ENCODE measurements at regions not wholly inside any gene's neighbourhood (a gene's known extent, or its start where the extent isn't known, plus 50 kb on each side); places are given as distances from the start of the nearest gene placed in this dataset.

DNA sequence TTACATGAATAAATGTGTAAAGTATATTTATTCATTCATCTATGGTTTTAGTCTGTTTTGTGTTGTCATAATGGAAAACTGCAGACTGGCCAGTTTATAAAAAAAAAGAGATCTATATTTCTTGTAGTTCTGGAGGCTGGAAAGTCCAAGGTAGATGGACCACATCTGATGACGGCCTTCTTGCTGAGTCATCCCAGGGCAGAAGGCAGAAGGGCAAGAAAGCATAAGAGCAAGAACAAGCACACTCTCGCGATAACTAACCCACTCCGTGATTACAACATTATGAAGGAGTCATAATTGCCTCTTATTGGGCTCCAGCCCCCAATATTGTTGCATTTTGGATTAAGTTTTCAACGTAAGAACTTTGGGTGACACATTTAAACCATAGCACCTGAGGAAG lies 180.4 kb upstream of the DAB2 start:
- no peak for DNase-seq

DNA sequence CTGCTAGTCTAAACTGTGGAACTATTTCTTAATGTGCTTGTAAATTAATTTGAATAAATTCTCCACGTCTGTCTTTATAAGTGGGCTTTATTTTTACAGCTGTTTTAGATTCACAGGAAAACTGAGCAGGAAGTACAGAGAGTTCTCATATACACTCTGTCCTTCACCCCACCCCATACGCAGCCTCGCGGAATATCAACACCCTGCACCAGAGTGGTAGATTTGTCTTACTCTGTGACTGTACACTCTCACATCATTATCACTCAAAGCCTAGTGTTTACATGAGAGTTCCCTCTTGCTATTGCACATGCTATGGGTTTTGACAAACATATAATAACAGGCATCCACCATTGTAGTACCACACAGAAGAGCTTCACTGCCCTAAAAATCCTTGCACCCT lies 179.7 kb upstream of the DAB2 start:
- DNase-seq, result no peak

DNA sequence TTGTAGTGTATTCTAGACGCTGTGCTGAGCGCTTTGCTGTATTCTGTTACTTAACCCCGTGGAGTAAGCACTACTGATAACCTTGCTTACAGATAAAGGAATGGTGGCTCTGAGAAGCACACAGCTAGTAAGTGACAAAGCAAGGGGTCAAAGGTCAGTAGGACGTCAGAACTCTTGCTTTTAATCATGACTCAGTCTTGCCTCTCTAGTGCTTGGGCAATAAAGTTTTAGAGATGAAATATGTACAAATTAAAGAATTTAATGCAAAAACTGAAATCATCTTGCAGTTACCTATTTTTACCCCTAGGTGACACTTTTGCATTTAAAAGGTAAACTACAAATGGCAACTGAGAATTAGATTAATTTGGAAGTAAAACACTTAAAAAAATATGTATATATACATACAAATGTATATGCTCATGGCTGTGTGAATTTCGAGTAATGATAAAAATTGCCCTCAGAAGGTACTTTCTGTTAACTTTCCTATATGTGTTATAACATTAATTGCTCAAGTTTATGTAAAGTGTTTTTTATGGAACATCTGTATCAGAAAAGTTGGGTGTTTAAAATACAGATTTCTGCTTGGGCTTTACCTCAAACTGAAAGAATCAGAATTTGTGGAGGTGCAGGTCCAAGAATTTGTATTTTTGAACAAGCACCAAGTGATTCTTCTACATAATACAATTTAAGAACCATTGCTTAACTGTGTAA lies 175.1 kb upstream of the DAB2 start:
- DNase-seq, result no peak

DNA sequence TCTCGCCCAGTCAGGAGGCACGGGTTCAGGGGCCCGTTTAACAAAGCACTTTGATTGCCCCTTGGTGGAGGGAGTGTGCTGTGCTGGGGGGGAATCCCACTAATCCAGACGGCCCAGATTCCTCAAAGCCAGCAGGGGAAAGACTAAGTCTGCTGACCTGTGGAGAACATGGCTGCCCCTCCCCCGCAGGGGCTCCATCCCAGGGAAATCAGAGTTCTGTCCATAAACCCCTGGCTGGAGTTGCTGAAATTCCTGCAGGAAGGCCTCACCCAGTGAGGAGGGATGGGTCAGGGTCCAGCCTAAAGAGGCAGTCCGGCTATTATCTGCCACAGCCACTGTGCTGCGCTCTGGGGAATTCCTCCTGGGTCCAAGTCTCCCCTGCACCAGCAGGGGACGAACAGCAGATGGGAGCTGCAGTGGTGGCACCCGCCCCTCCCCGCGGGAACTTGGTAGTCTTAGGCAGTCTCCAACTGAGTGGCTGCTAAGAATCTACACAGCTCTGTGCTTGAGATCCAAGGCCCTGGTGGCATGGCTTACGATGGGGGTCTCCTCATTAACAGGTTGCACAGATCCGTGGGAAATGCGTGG lies 174.0 kb upstream of the DAB2 start:
- DNase-seq, result no peak

DNA sequence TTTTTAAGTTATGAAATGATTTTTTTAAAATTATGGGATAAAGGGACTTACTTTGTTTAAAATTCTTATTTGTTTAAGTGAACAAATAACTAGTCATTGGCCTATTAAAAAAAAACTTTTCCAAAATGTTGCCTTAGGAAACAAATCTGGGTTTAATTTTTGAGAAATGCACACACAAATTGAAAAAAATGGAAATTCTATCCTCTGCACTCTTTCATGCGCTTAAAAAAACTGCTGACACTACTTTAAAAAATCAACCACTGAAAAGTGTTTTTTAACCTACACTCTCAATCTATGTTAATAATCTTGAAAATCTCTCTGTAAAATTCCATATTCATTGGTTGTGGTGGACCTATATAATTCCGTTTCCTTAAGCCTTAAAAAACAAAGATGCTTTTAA lies 163.4 kb upstream of the DAB2 start:
- DNase-seq, result no peak

DNA sequence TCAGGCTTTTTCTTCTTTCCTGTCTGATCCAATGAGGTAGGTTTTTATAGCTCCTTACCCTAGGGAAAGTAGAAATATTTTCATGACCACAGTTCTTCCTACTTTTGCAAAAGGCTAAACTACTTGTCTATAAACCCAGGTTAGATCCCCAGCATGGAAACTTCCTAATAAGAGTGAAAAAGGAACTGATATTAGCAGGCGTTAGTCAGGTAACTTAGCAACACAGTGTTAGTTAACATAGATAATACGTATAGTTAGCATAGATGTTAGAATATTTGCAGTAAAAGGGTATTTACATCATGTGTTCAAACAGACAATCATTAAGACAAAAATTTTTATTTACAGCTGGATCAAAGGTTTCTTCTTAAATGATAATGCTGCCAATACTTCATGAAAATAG lies 162.9 kb upstream of the DAB2 start:
- no peak for DNase-seq

DNA sequence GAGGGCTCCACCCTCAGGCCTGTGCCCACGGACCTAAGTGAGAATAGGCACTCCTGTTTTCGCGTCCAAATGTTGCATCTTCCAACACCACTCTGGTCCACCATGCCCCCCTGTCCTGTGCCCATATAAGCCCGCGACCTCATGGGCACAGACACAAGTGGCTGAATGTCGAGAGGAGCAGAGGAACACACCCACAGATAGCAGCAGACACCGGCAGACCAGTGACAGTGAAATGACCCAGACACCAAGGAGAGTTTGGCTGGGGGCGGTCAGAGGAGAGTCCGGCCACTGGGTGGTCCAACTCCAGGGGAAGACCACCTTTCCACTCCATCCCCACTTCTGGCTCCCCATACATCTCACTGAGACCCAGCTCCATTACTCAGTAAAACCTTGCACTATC lies 161.4 kb upstream of the DAB2 start:
- no peak for DNase-seq

DNA sequence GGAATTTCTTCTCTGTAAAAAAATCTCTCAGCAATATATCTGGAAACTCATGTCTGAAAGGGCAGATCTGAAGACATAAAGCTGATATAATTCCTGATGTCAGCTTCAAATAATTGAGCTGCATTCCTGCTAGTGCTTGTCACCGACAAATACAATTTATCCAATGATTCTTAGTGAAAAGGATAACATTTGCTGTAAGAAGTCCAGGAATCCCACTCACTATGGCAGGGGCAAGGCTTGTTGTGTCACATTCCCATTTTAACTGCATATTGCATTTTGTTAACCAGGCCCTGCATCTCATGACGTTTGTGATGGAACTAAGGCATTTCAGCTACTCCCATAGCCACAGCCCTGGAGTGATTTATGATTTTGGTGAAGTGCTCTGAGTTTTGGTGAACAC lies 160.1 kb upstream of the DAB2 start:
- DNase-seq, result no peak

DNA sequence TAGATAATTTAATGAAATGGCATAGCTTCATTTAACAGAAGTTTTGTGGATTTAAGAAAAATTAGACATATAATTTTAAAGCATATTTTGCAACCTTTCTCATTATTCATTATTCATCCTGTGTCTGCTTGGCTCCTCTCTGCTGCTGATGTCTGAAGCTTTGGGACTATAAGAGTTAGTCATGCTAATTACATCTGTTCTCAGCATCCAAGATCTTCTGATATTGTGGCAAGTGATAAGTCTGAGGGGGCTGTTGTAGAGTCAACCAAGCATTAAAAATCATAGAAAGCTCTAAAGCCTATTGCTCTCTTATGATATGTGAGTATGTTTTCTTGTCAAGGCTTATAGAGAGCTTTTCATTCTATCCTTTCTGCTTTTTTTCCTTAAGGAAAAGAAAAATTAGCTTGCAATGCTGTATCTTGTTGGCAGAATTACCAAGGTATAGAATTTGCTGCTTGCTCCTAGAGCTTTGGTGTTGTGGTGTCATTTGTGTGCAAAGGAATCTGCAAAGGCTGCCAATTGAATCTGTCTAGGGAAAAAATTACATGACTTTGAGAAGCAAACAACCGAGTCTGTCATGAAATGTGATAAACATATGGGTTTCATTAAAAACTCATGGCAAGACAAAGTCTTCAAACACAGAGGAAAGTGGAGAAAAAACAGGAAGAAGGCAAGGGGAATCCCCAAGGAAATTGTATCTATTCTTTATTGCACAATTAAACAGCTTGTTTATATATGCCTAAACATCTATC lies 156.1 kb upstream of the DAB2 start:
- peak; percentile 80 for DNase-seq

DNA sequence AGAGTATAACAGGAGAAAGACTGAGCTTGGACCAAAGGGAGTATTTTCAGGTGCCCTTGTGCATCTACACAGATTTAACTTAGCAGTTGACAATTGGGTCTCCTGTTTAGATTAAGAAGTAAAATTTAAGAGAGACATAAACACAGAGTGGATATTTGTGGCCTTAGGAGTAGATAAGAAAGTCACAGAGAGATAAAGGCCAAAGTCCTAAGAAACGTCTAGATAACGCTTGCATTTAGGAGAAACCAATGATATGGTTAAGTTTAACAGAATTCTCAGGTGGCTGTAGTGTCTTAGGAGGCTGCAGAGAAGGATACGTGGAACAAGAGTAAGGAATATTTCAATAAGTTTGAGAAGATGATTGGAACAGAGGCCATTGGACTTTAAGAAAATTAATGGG lies 155.0 kb upstream of the DAB2 start:
- no peak for DNase-seq

DNA sequence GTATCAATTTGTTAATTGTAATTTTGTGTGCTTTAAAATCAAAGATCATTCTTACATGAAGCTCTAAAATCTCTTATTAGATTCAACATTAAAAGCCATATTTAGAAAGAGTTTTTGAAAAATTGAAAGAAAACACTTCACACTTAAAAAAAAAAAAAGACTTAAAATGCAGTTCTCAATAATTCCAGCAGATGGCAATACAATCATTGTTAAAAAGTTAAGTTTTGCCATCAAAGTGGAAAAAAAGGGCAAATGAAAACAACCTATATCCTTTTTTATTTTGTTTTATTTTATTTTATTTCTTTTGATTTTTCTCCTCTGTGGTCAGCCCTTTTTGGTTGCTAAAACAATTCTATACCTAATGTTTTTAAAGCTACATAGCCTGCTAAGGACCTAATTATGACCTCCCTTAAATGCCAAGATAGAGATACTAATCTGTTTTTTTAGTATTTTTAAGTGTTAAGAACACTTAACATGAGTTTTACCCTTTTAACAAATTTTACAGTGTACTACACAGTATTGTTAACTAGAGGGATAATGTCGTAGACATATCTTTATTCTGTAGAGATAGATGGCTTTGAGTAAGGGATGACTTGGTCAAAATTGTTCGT lies 154.2 kb upstream of the DAB2 start:
- peak; percentile 49 for DNase-seq

DNA sequence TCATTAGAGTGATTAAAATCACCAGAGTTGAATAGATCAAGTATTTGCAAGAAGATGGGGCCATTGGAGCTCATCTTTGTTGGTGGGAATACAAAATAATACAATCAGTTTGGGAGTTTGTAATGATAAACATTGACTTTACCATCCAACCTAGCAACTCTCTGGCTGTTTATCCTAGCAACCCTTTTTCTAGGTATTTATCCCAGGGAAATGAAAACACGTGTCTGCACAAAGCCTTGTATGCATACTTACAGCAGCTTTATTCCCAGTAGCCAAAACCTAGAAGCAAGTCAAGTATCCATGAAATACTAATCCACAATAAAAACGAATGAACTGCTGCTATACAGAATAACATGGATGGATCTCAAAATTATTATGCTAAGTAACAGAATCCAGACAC lies 152.7 kb upstream of the DAB2 start:
- DNase-seq, result no peak

DNA sequence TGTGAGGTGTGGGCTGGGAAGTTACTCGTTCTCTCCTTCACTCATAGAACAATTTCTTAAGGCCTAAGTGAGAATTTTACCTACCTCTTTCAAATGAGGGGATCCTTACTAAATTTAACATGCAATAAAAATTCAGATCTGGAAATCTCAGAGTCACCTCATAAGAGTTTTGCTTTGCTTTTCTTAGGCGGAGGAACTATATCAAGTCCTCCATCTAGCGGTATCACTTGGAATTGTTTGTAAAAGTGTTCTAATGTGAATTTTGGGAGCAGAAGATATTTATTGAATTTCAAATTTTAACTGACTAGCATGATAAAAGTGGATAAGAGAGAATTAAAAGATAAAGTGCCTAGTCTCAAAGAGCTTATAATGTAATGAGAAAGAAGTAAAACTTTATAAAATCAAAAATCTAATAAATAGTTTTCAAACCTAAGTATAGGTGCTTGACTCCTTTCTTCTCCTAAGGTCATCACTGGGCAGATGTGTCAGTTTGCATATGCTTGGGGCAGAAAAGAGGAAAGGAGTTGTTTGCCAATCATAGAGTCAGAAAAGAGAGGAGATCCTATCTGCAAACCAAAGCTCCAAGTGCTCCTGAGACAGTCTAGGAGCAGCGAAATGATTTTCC lies 145.7 kb upstream of the DAB2 start:
- DNase-seq, result peak; percentile 57

DNA sequence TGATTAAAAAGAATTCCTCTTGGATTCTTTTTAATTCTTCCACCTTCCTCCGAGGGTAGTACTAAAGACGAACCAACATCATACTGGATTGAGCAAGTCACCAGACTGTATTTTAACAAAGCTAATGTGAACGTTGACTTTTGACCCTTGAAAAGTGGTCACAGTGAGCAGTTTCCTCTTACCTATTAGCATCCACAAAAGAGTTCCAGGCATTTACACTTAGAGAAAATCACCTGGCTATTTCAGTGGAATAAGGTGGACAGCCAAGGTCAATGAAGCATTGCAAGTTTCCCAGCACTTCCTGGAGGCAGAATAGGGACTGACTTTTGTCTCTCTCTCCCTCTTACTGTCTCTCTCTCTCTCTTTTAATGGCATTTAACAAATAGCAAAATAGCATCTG lies 145.1 kb upstream of the DAB2 start:
- DNase-seq, result no peak

DNA sequence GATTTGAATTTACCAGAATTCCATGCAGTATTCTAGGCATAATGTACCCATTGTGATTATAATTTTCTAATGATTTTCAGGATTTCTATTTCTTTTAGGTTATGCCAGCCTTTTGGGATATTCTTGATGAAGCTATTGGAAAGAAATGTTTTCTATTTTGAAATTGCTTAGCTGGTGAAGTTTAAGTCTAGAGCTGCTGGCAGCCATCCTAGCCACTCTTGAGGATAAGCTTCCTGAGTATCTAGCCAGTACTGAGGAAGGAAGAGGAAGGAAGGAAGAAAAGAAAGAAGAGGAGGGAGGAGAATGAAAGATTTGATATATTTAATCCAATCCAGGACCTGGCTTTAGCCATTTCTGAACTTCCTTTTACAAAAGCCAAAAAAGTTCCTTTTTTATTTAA lies 142.1 kb upstream of the DAB2 start:
- no peak for DNase-seq

DNA sequence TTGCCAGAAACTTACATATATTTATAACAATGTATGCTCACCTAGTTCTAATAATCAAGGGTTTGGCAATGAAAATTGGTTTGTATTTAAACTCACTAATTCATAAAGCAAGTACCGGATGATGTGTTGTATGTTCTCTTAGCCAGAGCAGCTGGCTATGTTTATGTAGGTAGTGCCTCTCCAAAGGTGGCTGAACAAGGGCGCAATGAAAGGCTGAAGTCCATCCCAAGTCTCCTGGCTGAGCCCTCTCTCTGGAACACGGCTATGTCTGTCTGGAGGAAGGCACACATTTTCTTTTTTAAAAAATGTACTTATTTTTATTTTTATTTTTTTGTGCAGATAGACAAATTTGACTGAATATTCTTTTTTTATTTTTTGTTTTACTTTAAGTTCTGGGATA lies 141.2 kb upstream of the DAB2 start:
- DNase-seq, result no peak

DNA sequence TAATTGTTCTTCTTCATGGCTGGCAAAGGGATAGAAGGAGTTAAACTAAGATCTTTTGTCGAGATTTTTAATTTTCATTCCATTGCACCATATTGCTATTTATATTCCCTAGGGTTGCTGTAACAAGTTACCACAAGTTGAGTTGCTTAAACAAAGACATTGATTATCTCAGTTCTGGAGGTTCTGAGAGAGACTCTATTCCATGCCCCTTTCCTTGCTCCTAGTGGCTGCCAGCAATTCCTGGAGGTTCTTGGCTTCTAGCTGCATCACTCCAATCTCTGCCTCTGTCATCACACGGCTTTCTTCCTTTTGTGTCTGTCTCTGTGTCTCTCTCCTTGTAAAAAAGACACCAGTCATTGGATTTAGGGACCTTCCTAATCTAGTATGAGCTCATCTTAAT lies 136.6 kb upstream of the DAB2 start:
- DNase-seq, result no peak

DNA sequence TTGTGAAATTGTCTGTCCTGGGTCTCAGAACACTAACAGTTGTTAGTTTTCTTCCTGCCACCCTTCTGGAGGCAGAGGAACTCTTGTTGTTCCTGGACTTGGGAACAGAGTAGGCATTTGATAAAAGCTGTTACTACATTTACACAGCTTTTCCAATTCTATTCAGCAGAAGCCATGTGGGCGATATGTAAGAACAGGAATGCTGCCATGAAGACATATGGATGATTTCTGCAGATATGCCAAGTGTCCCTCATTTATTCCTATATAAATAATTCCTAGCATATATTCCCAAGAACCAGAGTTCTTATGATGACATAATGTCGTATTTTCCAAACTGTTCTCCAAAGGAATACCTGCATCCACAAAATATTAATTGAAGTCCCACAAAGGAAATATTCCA lies 135.9 kb upstream of the DAB2 start:
- DNase-seq, result no peak

DNA sequence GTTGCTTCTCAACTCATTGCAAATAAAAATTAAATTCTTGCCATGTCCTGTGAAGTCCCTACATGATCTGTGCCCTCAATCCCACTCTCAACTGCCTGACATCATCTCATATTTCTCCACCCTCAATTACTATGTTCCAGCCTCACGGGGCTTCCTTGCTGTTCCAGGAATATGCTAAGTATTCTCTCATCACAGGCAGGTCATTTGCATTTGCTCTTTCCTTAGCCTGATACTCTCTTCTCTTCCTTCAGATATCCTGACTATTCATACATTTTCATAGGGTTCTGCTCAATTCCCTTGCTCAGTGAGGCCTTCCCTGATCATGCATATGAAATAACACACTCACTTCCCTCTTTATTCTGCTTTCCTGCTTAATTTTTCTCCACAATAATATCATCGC lies 135.1 kb upstream of the DAB2 start:
- no peak for DNase-seq

DNA sequence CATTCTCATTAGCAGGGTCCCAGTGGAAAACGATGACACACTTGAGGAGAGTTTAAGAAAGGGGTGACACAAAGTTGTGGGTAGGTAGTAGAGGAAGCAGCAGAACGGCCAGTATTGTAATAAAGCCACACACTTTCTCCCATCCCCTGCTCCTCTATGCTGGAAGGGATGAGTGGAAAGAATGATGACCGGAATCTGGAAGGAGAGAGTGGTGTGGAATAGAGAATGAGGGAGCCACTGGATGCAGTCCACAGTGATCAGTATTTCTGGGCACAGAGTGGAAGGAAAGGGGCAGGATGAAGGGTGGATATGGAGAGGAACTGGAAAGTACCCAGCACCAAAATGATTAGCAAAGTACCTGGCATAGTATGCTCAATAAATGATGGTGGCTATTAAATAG lies 133.8 kb upstream of the DAB2 start:
- no peak for DNase-seq

DNA sequence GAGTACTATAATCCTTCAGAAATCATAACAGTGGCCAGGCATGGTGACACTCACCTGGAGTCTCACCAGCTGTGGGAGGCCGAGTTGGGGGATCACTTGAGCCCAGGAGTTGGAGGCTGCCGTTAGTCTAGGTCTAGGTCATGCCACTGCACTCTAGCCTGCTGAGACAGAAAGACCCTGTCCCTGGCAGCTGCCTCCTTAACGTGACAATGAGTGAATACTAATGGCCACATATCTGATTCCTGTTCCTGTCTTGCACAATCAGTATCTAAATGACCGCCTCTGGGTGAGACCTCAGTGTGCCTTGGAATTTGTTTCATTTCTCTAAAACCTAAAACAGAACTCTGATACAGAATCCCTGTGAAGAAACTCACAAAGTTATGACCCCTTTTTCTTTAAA lies 131.0 kb upstream of the DAB2 start:
- no peak for DNase-seq

DNA sequence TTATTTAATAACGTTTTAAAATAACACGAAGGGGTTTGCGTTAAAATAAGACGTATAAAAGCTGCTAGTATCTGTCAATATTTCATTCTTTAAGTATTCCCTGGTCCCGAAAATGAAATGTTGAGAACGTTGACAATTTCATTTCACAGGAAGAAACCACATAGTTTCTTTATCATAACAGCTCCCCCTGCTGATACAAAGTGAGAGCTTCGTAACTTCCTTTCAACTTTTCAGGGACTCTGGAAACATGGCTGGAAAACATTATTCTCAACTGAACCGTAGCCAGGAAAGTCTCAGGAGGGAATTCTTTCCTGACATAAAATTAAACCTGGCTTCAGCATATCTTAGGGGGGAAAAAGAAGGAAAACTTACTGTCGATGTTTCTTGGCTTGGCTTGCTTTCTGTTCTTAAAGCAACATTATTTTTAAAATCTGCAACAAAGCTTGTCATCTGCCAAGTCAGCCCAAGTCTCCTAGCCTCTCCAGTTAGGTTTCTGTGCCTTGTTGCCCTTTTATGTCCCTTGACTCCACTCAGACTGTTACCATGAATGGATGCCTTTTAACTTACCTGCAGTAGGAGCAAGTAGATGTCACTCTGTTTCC lies 122.9 kb upstream of the DAB2 start:
- peak; percentile 97 for DNase-seq

Measured in muscle of arm (tissue), 1 donor.